ENCODE measurements at regions not wholly inside any gene's neighbourhood (a gene's known extent, or its start where the extent isn't known, plus 50 kb on each side); places are given as distances from the start of the nearest gene placed in this dataset.

DNA sequence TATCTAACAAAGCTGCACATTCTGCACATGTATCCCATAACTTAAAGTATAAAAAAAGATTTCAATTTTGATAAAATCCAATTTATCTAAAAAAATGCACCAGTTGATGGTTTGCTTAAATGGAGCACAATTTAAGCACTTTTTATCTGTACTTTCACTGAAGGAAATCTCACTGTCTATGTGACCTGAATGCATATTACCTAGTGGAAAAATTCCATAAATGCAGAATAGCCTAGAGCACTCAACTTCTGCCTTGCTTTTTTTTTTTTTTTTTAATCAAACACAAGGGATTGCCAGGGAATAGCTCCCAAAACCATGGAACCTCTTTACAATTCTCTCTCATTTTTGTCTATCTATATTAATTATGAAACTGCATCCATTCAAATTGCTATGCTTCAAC lies 80.4 kb downstream of the RFPL4B start:
- Histone ChIP-seq H3K4me3 (no peak overlapping the region), H3K27ac (no peak overlapping the region)
- TF ChIP-seq, protein P1, sequence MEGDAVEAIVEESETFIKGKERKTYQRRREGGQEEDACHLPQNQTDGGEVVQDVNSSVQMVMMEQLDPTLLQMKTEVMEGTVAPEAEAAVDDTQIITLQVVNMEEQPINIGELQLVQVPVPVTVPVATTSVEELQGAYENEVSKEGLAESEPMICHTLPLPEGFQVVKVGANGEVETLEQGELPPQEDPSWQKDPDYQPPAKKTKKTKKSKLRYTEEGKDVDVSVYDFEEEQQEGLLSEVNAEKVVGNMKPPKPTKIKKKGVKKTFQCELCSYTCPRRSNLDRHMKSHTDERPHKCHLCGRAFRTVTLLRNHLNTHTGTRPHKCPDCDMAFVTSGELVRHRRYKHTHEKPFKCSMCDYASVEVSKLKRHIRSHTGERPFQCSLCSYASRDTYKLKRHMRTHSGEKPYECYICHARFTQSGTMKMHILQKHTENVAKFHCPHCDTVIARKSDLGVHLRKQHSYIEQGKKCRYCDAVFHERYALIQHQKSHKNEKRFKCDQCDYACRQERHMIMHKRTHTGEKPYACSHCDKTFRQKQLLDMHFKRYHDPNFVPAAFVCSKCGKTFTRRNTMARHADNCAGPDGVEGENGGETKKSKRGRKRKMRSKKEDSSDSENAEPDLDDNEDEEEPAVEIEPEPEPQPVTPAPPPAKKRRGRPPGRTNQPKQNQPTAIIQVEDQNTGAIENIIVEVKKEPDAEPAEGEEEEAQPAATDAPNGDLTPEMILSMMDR (IDR thresholded peaks at IDR 0.05): no peak
- no peak for DNase-seq (ENCODE audit: low spot score)

DNA sequence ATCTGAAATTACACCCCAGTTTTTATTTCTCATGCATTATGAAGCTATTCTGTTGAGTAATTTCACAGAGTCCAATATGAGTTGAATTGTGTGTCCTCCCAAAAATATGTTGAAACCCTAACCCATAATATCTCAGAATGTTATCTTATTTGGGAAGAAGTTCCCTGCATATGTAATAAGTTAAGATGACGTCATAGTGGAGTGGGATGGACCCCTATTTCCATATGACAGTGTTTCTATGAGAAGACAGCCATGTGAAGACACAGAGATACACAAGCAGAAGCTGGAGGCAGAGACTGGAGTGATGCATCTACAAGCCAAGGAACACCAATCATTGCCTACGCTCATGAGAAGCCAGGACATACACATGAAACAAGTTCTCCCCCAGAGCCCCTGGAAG lies 81.3 kb downstream of the RFPL4B start:
- no peak overlapping the region for H3K27ac ChIP-seq
- no peak for DNase-seq (ENCODE audit: low spot score)
- TF ChIP-seq, protein P1 (IDR thresholded peaks at IDR 0.05): no peak

DNA sequence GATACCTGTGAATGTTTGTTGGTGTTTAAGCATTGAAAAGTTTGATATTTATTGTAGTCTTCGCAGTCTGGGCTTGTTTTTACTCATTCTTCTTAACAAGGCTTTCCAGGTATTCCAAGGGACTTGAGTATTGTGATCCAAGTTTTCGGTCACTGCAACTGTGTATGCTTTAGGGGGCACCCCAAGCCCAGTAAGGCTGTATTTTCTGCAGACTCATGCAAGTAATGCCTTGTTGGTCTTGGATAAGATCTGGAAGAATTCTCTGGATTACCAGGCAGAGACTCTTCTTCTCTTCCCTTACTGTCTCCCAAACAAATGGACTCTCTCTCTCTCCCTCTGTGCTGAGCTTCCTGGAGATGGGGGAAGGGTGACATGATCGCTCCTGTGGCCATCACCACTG lies 82.1 kb downstream of the RFPL4B start:
- TF ChIP-seq, protein P1 (IDR thresholded peaks at IDR 0.05): no peak
- no peak overlapping the region for H3K27ac ChIP-seq
- no peak for DNase-seq (ENCODE audit: low spot score)
- no peak overlapping the region for H3K4me3 ChIP-seq

More for the DNA sequence above, 81.3 kb downstream of the RFPL4B start:
- H3K4me3 ChIP-seq: no peak overlapping the region

DNA sequence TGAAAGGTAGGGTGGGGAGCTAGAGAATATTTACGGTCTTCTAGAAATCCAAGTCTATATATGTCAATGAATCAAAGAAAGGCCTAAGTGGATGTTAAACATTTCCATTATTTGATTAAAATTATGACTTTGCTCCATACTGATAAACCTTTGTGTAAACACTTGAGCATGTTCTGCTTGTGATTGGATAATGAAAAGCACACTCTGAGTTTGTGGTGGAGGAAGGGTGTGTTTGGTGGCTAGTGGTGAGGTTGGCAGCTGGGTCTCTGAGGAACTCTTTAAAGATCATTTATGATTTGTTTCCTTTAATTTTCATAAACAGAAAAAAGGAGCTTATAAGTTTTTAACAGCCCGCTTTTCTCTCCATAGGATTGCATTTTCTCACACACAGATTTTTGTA lies 84.7 kb downstream of the RFPL4B start:
- TF ChIP-seq, protein P1 (IDR thresholded peaks at IDR 0.05): no peak
- no peak for DNase-seq (ENCODE audit: low spot score)
- no peak overlapping the region for H3K27ac ChIP-seq

DNA sequence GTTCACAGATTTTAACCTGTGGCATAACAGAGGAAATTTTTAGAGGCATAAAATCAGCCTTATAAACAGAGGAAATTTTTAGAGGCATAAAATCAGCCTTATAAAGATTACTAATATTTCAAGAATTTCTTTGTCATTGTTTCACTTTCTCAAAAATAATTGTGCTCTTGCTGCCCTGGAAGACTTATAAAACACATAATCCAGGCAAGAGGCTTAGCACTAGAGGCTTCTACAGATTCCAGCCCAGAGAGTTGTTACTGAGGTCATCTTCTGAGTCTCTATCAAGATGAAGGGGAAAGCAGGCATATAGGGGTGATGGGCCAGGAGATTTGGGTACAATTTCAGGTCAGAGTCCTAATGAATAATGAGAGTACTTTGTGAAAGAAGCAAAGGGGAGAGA lies 85.7 kb downstream of the RFPL4B start:
- no peak for DNase-seq (ENCODE audit: low spot score)
- H3K4me3 ChIP-seq: no peak overlapping the region
- TF ChIP-seq, protein P1 (IDR thresholded peaks at IDR 0.05): no peak
- H3K27ac ChIP-seq: no peak overlapping the region

More for the DNA sequence above, 84.7 kb downstream of the RFPL4B start:
- no peak overlapping the region for H3K4me3 ChIP-seq

DNA sequence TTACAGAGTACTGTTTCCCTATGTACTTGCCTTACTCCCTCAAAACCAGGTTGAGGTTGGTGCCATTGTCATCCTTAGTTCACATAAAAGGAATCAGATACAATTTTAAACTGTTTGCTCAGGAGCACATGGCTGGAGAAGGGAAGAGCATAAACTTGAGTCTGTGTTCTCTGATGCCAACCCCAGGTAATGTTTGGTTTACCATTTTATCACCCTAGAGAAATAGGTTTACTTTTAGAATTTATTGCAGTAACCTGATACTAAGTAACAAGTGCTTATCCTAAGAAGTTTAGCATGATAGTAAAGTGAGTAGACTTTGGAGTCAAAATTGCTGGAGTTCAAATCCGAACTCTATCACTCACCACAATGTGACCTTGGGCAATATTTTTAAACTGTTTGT lies 86.3 kb downstream of the RFPL4B start:
- TF ChIP-seq, protein P1 (IDR thresholded peaks at IDR 0.05): no peak
- DNase-seq (ENCODE audit: low spot score): no peak
- Histone ChIP-seq H3K4me3 (no peak overlapping the region), H3K27ac (no peak overlapping the region)

DNA sequence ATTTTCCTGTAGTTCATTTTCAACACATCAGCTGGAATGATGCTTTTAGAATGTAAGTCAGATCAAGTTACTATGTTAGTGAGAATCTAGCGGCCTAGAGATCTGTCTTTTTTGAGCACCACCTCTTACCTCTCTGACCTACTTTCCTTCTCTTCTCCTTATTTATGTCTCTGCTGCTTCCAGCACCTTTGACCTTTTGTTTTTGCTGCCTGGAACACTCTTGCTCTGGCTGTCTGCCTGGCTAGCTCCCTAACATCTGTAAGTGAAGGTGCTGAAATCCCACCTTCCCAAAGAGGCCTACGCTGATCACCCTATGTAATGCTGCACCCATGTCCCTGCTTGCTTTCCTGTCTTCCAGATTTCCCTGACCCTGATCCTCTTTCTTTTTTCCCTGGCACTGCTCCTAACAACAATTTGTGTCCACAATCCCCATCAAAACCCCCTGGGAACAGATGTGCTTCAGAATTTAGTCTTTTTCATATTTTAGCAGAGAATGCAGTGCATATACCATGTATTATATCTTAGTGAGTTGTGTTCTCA lies 87.8 kb downstream of the RFPL4B start:
- no peak for DNase-seq (ENCODE audit: low spot score)
- H3K4me3 ChIP-seq: no peak overlapping the region
- TF ChIP-seq, protein P1 (IDR thresholded peaks at IDR 0.05): no peak
- no peak overlapping the region for H3K27ac ChIP-seq
